H9 (cell line): ENCODE measurements at regions not wholly inside any gene's neighbourhood (a gene's known extent, or its start where the extent isn't known, plus 50 kb on each side); places are given as distances from the start of the nearest gene placed in this dataset.

Source experiments
- DNase-seq: peaks from one replicate; pipeline ENCODE4 v3.0.0-alpha.2; 2017
- H2AFZ ChIP-seq: one replicate; pipeline ENCODE4 v1.6.1; 2013; ENCODE audit warnings: mild to moderate bottlenecking, low read length, control low read depth, moderate library complexity
- H2AK5ac ChIP-seq: 2 replicates; pipeline ENCODE4 v1.6.1; 2013; ENCODE audit warnings: low read length, control low read depth, mixed read lengths; ENCODE audit not compliant: insufficient read length
- H2BK120ac ChIP-seq: one replicate; pipeline ENCODE4 v1.6.1; 2013; ENCODE audit warnings: low read depth, mild to moderate bottlenecking, low read length, control low read depth, inconsistent platforms; ENCODE audit not compliant: poor library complexity, severe bottlenecking
- H2BK12ac ChIP-seq: 2 replicates; pipeline ENCODE4 v1.6.1; 2013; ENCODE audit warnings: low read length, control low read depth, mixed read lengths, low read depth; ENCODE audit not compliant: insufficient read length
- H2BK15ac ChIP-seq: 2 replicates; pipeline ENCODE4 v1.6.1; 2013; ENCODE audit warnings: low read depth, low read length, control low read depth
- H2BK20ac ChIP-seq: one replicate; pipeline ENCODE4 v1.6.1; 2013; ENCODE audit warnings: low read depth, mild to moderate bottlenecking, low read length, control low read depth, inconsistent platforms; ENCODE audit not compliant: poor library complexity, severe bottlenecking
- H2BK5ac ChIP-seq: 2 replicates; pipeline ENCODE4 v1.6.1; 2013; ENCODE audit warnings: low read length, control low read depth, mixed read lengths; ENCODE audit not compliant: insufficient read length
- H3K14ac ChIP-seq: 2 replicates; pipeline ENCODE4 v1.6.1; 2013; ENCODE audit warnings: low read length, control low read depth; ENCODE audit not compliant: insufficient read depth
- H3K18ac ChIP-seq: 2 replicates; pipeline ENCODE4 v1.6.1; 2013; ENCODE audit warnings: low read depth, mild to moderate bottlenecking, mixed read lengths, low read length, control low read depth; ENCODE audit not compliant: insufficient read length
- H3K23ac ChIP-seq: 2 replicates; pipeline ENCODE4 v1.6.1; 2013; ENCODE audit warnings: low read length, control low read depth, mixed read lengths, low read depth; ENCODE audit not compliant: insufficient read length
- H3K23me2 ChIP-seq: 2 replicates; pipeline ENCODE4 v1.6.1; 2013; ENCODE audit warnings: low read depth, mild to moderate bottlenecking, mixed read lengths, low read length, control low read depth; ENCODE audit not compliant: insufficient read length, poor library complexity, severe bottlenecking
- H3K27ac ChIP-seq: 2 replicates; pipeline ENCODE4 v1.5.1; 2013; ENCODE audit warnings: low read length, control low read depth, mixed read lengths, low read depth; ENCODE audit not compliant: insufficient read length
- H3K27me3 ChIP-seq: 2 replicates; pipeline ENCODE4 v1.6.1; 2013; ENCODE audit warnings: low read length, control low read depth, inconsistent platforms; ENCODE audit not compliant: insufficient read depth
- H3K4ac ChIP-seq: 2 replicates; pipeline ENCODE4 v1.6.1; 2013; ENCODE audit warnings: low read depth, mild to moderate bottlenecking, control low read depth, inconsistent platforms, low read length, moderate library complexity
- H3K4me1 ChIP-seq: 2 replicates; pipeline ENCODE4 v1.6.1; 2013; ENCODE audit warnings: low read length, control low read depth, inconsistent platforms; ENCODE audit not compliant: insufficient read depth
- H3K4me2 ChIP-seq: 2 replicates; pipeline ENCODE4 v1.6.1; 2013; ENCODE audit warnings: low read length, control low read depth, mixed read lengths; ENCODE audit not compliant: insufficient read length, insufficient read depth
- H3K56ac ChIP-seq: 2 replicates; pipeline ENCODE4 v1.6.1; 2013; ENCODE audit warnings: low read depth, mild to moderate bottlenecking, mixed read lengths, low read length, control low read depth; ENCODE audit not compliant: insufficient read length
- H3K79me1 ChIP-seq: 2 replicates; pipeline ENCODE4 v1.6.1; 2013; ENCODE audit warnings: low read depth, mild to moderate bottlenecking, moderate library complexity, low read length, control low read depth, inconsistent platforms; ENCODE audit not compliant: insufficient read depth, poor library complexity, severe bottlenecking
- H3K79me2 ChIP-seq: 2 replicates; pipeline ENCODE4 v1.6.1; 2013; ENCODE audit warnings: low read length, control low read depth, inconsistent platforms; ENCODE audit not compliant: insufficient read depth
- H3K9ac ChIP-seq: 2 replicates; pipeline ENCODE4 v1.6.1; 2013; ENCODE audit warnings: low read length, control low read depth, mixed read lengths; ENCODE audit not compliant: insufficient read length; ENCODE audit errors: extremely low read depth
- H3K9me3 ChIP-seq: one replicate; pipeline ENCODE4 v1.6.1; 2013; ENCODE audit warnings: low read depth, low read length, inconsistent platforms; ENCODE audit not compliant: control insufficient read depth
- H3T11ph ChIP-seq: one replicate; pipeline ENCODE4 v1.6.1; 2013; ENCODE audit warnings: mild to moderate bottlenecking, low read length, control low read depth, inconsistent platforms
- H4K20me1 ChIP-seq: one replicate; pipeline ENCODE4 v1.6.1; 2013; ENCODE audit not compliant: control insufficient read depth, insufficient read length, insufficient read depth
- H4K5ac ChIP-seq: 2 replicates; pipeline ENCODE4 v1.6.1; 2013; ENCODE audit warnings: low read depth, mild to moderate bottlenecking, mixed read lengths, low read length, control low read depth; ENCODE audit not compliant: insufficient read length
- H4K8ac ChIP-seq: replicated peaks from 2 replicates; pipeline ENCODE4 v1.6.1; 2013; ENCODE audit warnings: low read length, control low read depth, mixed read lengths, low read depth; ENCODE audit not compliant: insufficient read length
- H4K91ac ChIP-seq: 2 replicates; pipeline ENCODE4 v1.6.1; 2013; ENCODE audit warnings: low read depth, mild to moderate bottlenecking, moderate library complexity, mixed read lengths, low read length, control low read depth; ENCODE audit not compliant: insufficient read length
- H3K27ac Mint-ChIP-seq, 3 experiments: 2 replicates in 2 of 3; 3 replicates in 1 of 3; pipeline ENCODE4 v1.8.0; 2020 to 2021; ENCODE audit warnings: mixed read lengths in 3 of 3, mild to moderate bottlenecking in 1 of 3, moderate library complexity in 1 of 3
- H3K27me3 Mint-ChIP-seq: 2 replicates; pipeline ENCODE4 v1.8.0; 2021; ENCODE audit warnings: low read depth, mild to moderate bottlenecking, moderate library complexity, mixed read lengths
- H3K36me3 Mint-ChIP-seq, 3 experiments: 2 replicates in 2 of 3; 3 replicates in 1 of 3; pipeline ENCODE4 v1.8.0; 2020 to 2021; ENCODE audit warnings: low read depth in 3 of 3, mixed read lengths in 3 of 3; ENCODE audit not compliant: insufficient read depth in 1 of 3
- H3K4me1 Mint-ChIP-seq, 2 experiments: 2 replicates each; pipeline ENCODE4 v1.8.0; 2020; ENCODE audit warnings: mixed read lengths in 2 of 2
- H3K4me3 Mint-ChIP-seq, 2 experiments: 2 replicates in 1 of 2; 3 replicates in 1 of 2; pipeline ENCODE4 v1.8.0; 2020 to 2021; ENCODE audit warnings: mild to moderate bottlenecking in 2 of 2, mixed read lengths in 2 of 2, moderate library complexity in 1 of 2
- H3K9me3 Mint-ChIP-seq, 2 experiments: 2 replicates in 1 of 2; 3 replicates in 1 of 2; pipeline ENCODE4 v1.8.0; 2020; ENCODE audit warnings: mild to moderate bottlenecking in 2 of 2, mixed read lengths in 2 of 2, moderate library complexity in 1 of 2
- CTCF ChIP-seq: fragments of 200-600 bp; sonication (generic); conservative IDR thresholded peaks from 3 replicates; pipeline ENCODE4 v1.8.0; 2021; ENCODE audit warnings: antibody characterized with exemption, mild to moderate bottlenecking
- WGBS: extraction: QIAGEN DNeasy Blood & Tissue Kit; methylation state at CpG from one replicate; pipeline ENCODE4 v1.1.7; 2013; ENCODE audit warnings: missing lambda C conversion rate, low lambda C conversion rate, mixed read lengths; ENCODE audit not compliant: insufficient read length; ENCODE audit errors: extremely low coverage; 5-methylcytosine and 5-hydroxymethylcytosine counted together

- no peak overlapping the region for H2BK5ac ChIP-seq
- no peak overlapping the region for H3K18ac ChIP-seq
- no peaks in the 10 kb centered on the region for H3K27me3 ChIP-seq
- Mint-ChIP-seq H3K4me1 (peaks cover 4% of the 10 kb centered on the region in 2 experiments; a peak in 3 of 4 replicates), H3K4me3 (no peak overlapping the region), H3K36me3 (no peaks in the 10 kb centered on the region), H3K27me3 (peaks cover 4% of the 10 kb centered on the region), H3K9me3 (peaks cover 0 to under 1% of the 10 kb centered on the region in 2 experiments; a peak in 1 of 5 replicates), H3K27ac (no peak overlapping the region)
- DNase-seq, result no peak
- no peak overlapping the region for H2BK12ac ChIP-seq
- no CpG with 5 or more reads among the region's 5 CpGs for WGBS
- H3K79me1 ChIP-seq, result no peaks in the 10 kb centered on the region
- no peak overlapping the region for H2BK20ac ChIP-seq
- H2BK120ac ChIP-seq, result no peak overlapping the region
- no peaks in the 10 kb centered on the region for H3K9me3 ChIP-seq
- no peak overlapping the region for H2AFZ ChIP-seq
- no peak overlapping the region for H3K27ac ChIP-seq
- H3T11ph ChIP-seq, result no peak overlapping the region
- no peaks in the 10 kb centered on the region for H3K4me1 ChIP-seq
- H4K8ac ChIP-seq, result no peak overlapping the region
- no peak overlapping the region for H2BK15ac ChIP-seq
- H4K91ac ChIP-seq, result no peak overlapping the region
- H3K14ac ChIP-seq, result no peak overlapping the region
- H3K23ac ChIP-seq, result no peak overlapping the region
- H3K56ac ChIP-seq, result no peak overlapping the region
- no peaks in the 10 kb centered on the region for H3K79me2 ChIP-seq
- TF ChIP-seq CTCF, result no peak
- H3K9ac ChIP-seq, result no peak overlapping the region
- no peak overlapping the region for H4K5ac ChIP-seq
- no peak overlapping the region for H2AK5ac ChIP-seq
- H3K4me2 ChIP-seq, result no peak overlapping the region
- H3K23me2 ChIP-seq, result no peaks in the 10 kb centered on the region
- H3K4ac ChIP-seq, result no peak overlapping the region
- H4K20me1 ChIP-seq, result no peaks in the 10 kb centered on the region
Measured at GRCh38 chr7:142568435-142569097, 180.7 kb upstream of the PRSS1 start.
